ENCODE measurements at regions not wholly inside any gene's neighbourhood (a gene's known extent, or its start where the extent isn't known, plus 50 kb on each side); places are given as distances from the start of the nearest gene placed in this dataset.
"Not testable (repeated sequence)": the region's sequence is repeated elsewhere in the genome, so short reads cannot be mapped to it uniquely, and the experiment has no call there.

DNA sequence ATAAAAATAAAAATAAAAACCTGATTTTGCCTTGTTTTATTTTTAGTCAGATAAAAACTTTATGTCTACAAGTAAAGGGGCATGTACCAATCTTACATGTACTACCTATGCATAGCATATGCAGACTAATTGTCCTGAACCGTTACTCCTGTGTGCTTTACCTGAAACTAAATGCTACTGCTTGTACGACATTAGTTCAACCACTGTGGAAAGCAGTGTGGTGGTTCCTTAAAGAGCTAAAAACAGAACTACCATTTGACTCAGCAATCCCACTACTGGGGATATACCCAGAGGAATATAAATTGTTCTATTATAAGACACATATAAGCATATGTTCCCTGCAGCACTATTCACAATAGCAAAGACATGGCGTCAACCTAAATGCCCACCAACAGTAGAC, 426.0 kb upstream of the PMFBP1 start:
- peaks cover 3% of the 10 kb centered on the region for H3K9me3 Mint-ChIP-seq
- H3K36me3 Mint-ChIP-seq: no peaks in the 10 kb centered on the region
- no peak overlapping the region for H3K4me3 Mint-ChIP-seq
- H3K4me1 Mint-ChIP-seq (ENCODE audit: unreplicated experiment): no peaks in the 10 kb centered on the region
- no peak overlapping the region for H3K27ac Mint-ChIP-seq
- H3K27me3 Mint-ChIP-seq: no peaks in the 10 kb centered on the region
- TF ChIP-seq CTCF (conservative IDR thresholded peaks at IDR 0.05): no peak
- no peak for DNase-seq (ENCODE audit: extremely low spot score, unreplicated experiment)

DNA sequence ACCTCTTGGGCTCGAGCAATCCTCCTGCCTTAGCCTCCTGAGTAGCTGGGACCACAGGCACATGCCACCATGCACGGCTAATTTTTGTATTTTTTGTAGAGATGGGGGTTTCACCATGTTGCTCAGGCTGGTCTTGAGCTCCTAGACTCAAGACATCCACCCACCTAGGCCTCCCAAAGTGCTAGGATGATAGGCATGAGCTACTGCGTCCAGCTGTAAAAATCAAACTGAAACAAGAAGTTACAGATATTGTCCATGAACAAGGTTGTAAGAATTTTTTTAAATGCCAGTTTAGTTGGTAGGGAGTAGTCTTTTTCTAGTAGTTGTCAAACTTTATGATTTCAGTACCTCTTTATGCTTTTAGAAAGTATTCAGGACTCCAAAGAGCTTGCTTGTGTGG, 424.4 kb upstream of the PMFBP1 start:
- Mint-ChIP-seq H3K27ac (no peak overlapping the region), H3K27me3 (no peaks in the 10 kb centered on the region), H3K36me3 (no peaks in the 10 kb centered on the region), H3K4me3 (no peak overlapping the region), H3K9me3 (peaks cover 3% of the 10 kb centered on the region), H3K4me1 (ENCODE audit: unreplicated experiment) (no peaks in the 10 kb centered on the region)
- DNase-seq (ENCODE audit: extremely low spot score, unreplicated experiment): no peak
- TF ChIP-seq CTCF (conservative IDR thresholded peaks at IDR 0.05): no peak

DNA sequence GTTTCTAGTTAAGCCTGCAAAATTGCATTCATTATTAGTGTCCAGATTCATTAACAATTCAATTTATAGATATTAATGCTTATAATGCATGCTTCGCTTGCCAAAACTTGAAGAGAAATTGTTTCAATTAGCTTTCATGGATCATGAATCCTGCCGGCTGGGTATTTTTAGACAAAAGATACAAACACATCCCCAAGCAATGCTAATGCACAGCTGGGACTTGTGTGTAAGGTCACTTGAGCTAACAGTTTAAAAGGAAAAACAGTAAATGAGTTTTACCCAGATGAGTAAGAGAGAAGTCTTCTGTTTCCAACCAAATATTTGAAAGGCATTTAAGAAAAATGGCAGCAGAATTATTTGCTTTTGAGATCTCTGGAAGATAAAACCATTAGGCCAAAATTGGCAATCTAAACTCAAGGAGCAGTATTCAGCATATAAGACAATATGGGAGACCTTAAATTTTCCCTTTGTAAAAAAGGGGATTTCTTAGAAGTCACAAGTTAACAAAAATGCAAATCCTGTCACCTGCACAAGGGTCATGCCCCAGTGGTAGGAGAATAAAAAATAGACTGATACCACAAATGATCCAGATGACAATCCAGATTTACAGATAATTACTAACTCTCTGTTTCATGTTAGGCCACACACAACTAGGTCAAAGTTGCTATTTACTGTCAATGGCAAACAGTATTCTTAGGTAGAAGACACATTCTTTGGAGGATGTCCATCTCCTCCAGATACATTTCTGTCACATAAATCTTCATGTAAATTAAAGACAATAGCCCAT, 418.4 kb upstream of the PMFBP1 start:
- Mint-ChIP-seq H3K36me3 (no peaks in the 10 kb centered on the region), H3K4me3 (no peak overlapping the region), H3K27me3 (no peaks in the 10 kb centered on the region), H3K27ac (no peak overlapping the region), H3K9me3 (no peaks in the 10 kb centered on the region), H3K4me1 (ENCODE audit: unreplicated experiment) (peaks cover 13% of the 10 kb centered on the region)
- DNase-seq (ENCODE audit: extremely low spot score, unreplicated experiment): no peak
- no peak for TF ChIP-seq CTCF (conservative IDR thresholded peaks at IDR 0.05)

DNA sequence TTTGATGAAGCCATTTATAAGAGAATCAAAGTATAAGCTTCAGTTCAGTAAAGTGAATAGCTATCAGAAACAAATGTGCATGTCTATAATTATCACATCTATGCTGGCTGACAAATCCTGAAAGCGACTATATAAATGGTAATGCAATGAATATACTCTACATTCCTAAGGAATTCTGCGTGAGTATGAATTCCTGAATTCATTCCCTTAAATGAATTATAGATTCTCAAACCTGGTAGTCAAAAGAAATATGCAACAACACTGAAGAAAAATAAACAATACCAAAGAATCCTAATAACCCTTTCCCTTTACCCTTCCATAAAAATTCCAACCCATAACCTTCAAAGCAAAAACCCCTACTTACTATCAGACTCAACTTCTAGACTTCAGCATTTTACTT, 416.6 kb upstream of the PMFBP1 start:
- Mint-ChIP-seq H3K4me1 (ENCODE audit: unreplicated experiment) (peaks cover 13% of the 10 kb centered on the region), H3K4me3 (no peak overlapping the region), H3K9me3 (no peaks in the 10 kb centered on the region), H3K27ac (no peak overlapping the region), H3K27me3 (no peaks in the 10 kb centered on the region), H3K36me3 (no peaks in the 10 kb centered on the region)
- TF ChIP-seq CTCF (conservative IDR thresholded peaks at IDR 0.05): no peak
- DNase-seq (ENCODE audit: extremely low spot score, unreplicated experiment): no peak

DNA sequence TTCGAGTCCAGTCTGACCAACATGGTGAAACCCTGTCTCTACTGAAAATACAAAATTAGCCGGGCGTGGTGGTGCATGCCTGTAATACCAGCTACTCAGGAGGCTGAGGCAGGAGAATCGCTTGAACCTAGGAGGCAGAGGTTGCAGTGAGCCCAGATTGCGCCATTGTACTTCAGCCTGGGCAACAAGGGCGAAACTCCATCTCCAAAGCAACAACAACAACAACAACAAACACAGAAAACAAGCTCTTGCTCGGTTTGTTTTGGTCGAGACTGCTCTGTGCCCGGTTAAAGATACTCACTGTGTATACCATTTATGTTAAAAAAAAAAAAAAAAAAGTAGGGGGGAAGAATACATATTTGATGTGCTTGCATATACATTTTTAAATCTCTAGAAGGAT, 406.1 kb upstream of the PMFBP1 start:
- not testable (repeated sequence) for H3K4me1 Mint-ChIP-seq (ENCODE audit: unreplicated experiment); DNase-seq (ENCODE audit: extremely low spot score, unreplicated experiment); H3K27me3 Mint-ChIP-seq

GRCh38 chr16:72576189-72576588, 404.2 kb upstream of the PMFBP1 start:
- Mint-ChIP-seq H3K4me1 (ENCODE audit: unreplicated experiment) (no peaks in the 10 kb centered on the region), H3K4me3 (no peak overlapping the region), H3K27me3 (no peaks in the 10 kb centered on the region), H3K9me3 (no peaks in the 10 kb centered on the region), H3K27ac (no peak overlapping the region), H3K36me3 (no peaks in the 10 kb centered on the region)
- TF ChIP-seq CTCF (conservative IDR thresholded peaks at IDR 0.05): no peak
- DNase-seq (ENCODE audit: extremely low spot score, unreplicated experiment): no peak

More for the DNA sequence above, 406.1 kb upstream of the PMFBP1 start:
- not testable (repeated sequence) for H3K36me3 Mint-ChIP-seq, H3K27ac Mint-ChIP-seq, H3K4me3 Mint-ChIP-seq, H3K9me3 Mint-ChIP-seq

Data from type B pancreatic cell (in vitro differentiated cells).